AG09319 (cell line): ENCODE measurements at regions not wholly inside any gene's neighbourhood (a gene's known extent, or its start where the extent isn't known, plus 50 kb on each side); places are given as distances from the start of the nearest gene placed in this dataset.

Experiments used
- DNase-seq: peaks from one replicate; pipeline ENCODE4 v3.0.0-alpha.2; 2010; ENCODE audit warnings: low read depth; ENCODE audit errors: extremely low read depth
- CTCF ChIP-seq: IDR thresholded peaks from 2 replicates; pipeline ENCODE4 v1.5.1; 2011; ENCODE audit warnings: low read depth, mild to moderate bottlenecking, inconsistent platforms, low read length, moderate library complexity

- no peak for DNase-seq
- TF ChIP-seq CTCF: no peak
Observed at GRCh38 chr2:53561155-53561554, 206.4 kb upstream of the CHAC2 start.

GRCh38 chr2:53559302-53559966 is 208.2 kb upstream of the CHAC2 start:
- no peak for TF ChIP-seq CTCF
- no peak for DNase-seq

GRCh38 chr2:53558867-53559266 is 208.7 kb upstream of the CHAC2 start:
- no peak for TF ChIP-seq CTCF

GRCh38 chr2:53549497-53549896 is 218.1 kb upstream of the CHAC2 start:
- no peak for TF ChIP-seq CTCF
- DNase-seq: no peak

More at GRCh38 chr2:53558867-53559266, 208.7 kb upstream of the CHAC2 start:
- DNase-seq: no peak

GRCh38 chr2:53545604-53546003 is 222.0 kb upstream of the CHAC2 start:
- no peak for DNase-seq
- no peak for TF ChIP-seq CTCF

- no peak for TF ChIP-seq CTCF
- DNase-seq: no peak
Observed at GRCh38 chr2:53544871-53545558, 222.6 kb upstream of the CHAC2 start.

GRCh38 chr2:53543083-53543482 is 224.5 kb upstream of the CHAC2 start:
- TF ChIP-seq CTCF: no peak
- DNase-seq: no peak
